Activated T-helper 2 cell treated with anti-CD3 and anti-CD28 coated beads, Interferon-gamma antibody, Interleukin-2, Interleukin-4, amounts not matched to agents 10 μg/mL and 5 μg/mL and 100 μg/mL, durations not matched to agents 14 hours and 24 hours and 36 hours (primary cell): ENCODE measurements at regions not wholly inside any gene's neighbourhood (a gene's known extent, or its start where the extent isn't known, plus 50 kb on each side); places are given as distances from the start of the nearest gene placed in this dataset.
"Not testable (repeated sequence)": the region's sequence is repeated elsewhere in the genome, so short reads cannot be mapped to it uniquely, and the experiment has no call there.

Source experiments
- DNase-seq: peaks from one replicate; pipeline ENCODE4 v3.0.0; 2021; ENCODE audit warnings: low spot score
- H3K27ac Mint-ChIP-seq: one replicate; pipeline ENCODE4 v1.8.0; 2021; ENCODE audit warnings: mixed read lengths
- H3K27me3 Mint-ChIP-seq: one replicate; pipeline ENCODE4 v1.8.0; 2021; ENCODE audit warnings: low read depth, mixed read lengths
- H3K36me3 Mint-ChIP-seq: one replicate; pipeline ENCODE4 v1.8.0; 2021; ENCODE audit warnings: low read depth, mixed read lengths
- H3K4me1 Mint-ChIP-seq: one replicate; pipeline ENCODE4 v1.8.0; 2021; ENCODE audit warnings: low read depth, mixed read lengths
- H3K4me3 Mint-ChIP-seq: one replicate; pipeline ENCODE4 v1.8.0; 2021; ENCODE audit warnings: low read depth, mild to moderate bottlenecking, moderate library complexity, mixed read lengths
- H3K9me3 Mint-ChIP-seq: one replicate; pipeline ENCODE4 v1.8.0; 2021; ENCODE audit warnings: mixed read lengths
- intact Hi-C: fragments of 100-400 bp; cut with micrococcal nuclease; formaldehyde crosslinking; loops from one replicate; pipeline ENCODE4 v1.15.1; 2023

DNA sequence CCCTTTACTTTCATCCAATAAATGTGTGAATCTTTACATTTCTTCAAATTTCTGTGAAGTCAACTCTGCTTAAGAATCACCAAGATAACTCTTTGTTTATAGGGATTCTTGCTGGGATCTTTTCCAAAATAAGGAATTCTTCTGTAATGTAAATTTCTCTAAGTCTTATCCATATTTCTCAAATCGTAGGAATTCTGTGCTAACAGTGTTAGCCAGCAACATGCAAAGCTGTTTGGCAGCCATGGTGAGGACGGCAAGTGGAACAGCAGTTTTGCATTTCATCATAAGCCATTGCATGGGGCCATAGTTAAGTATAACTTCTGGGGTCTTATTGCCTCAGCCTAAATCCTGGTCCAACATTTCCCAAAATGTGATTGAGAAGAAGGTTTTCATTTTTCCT lies 310.5 kb upstream of the PRR16 start:
- Mint-ChIP-seq H3K27ac (no peak overlapping the region), H3K27me3 (no peaks in the 10 kb centered on the region), H3K9me3 (no peaks in the 10 kb centered on the region), H3K4me1 (no peaks in the 10 kb centered on the region), H3K4me3 (no peak overlapping the region), H3K36me3 (no peaks in the 10 kb centered on the region)
- DNase-seq, result no peak
- intact Hi-C loops, result no loop called here

- no peak for DNase-seq
- Mint-ChIP-seq H3K27me3 (no peaks in the 10 kb centered on the region), H3K4me3 (no peak overlapping the region), H3K9me3 (no peaks in the 10 kb centered on the region), H3K36me3 (no peaks in the 10 kb centered on the region), H3K4me1 (no peaks in the 10 kb centered on the region), H3K27ac (no peak overlapping the region)
- intact Hi-C loops, result no loop called here
Observed at GRCh38 chr5:120155873-120156272, 308.2 kb upstream of the PRR16 start.

DNA sequence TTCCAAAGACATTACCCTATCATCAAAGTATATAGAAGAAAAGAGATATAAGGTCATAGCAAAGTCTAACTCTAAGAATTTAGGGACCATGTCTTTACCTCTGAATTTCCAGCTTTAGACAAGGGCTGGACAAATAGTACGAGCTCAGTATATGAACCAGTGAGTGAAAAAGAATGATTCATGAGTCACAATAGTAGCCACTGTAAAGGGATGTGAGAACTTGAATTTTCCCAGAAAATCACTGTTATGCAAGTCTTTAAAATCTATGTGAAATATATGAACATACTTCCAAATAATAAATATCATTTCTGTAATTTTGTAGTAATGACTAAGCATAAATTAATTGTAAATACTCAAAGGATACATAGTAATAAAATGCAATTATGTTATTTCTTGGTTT lies 305.9 kb upstream of the PRR16 start:
- Mint-ChIP-seq H3K27ac (no peak overlapping the region), H3K36me3 (no peaks in the 10 kb centered on the region), H3K27me3 (no peaks in the 10 kb centered on the region), H3K9me3 (no peaks in the 10 kb centered on the region), H3K4me1 (peaks cover 3% of the 10 kb centered on the region), H3K4me3 (no peak overlapping the region)
- no peak for DNase-seq
- intact Hi-C loops, result no loop called here

DNA sequence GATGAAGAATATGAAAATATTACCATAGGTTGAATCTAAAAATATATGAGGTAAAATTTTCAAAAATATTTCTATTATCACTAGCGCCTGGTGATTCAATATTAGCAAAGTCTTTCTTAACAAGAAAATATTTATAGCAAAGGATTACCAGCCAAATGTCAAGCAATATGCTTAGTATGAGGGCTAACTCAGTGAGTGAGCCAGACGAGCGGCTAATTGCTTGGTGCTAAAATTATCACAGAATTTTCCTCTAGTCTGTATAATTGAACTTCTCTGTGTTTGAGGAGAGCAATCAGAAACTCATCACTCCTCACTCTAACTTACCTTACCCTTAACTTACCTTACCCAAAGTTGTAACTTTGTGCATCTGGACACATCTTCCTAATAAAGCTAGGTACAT lies 304.9 kb upstream of the PRR16 start:
- H3K9me3 Mint-ChIP-seq, result no peaks in the 10 kb centered on the region
- no peak overlapping the region for H3K27ac Mint-ChIP-seq

DNA sequence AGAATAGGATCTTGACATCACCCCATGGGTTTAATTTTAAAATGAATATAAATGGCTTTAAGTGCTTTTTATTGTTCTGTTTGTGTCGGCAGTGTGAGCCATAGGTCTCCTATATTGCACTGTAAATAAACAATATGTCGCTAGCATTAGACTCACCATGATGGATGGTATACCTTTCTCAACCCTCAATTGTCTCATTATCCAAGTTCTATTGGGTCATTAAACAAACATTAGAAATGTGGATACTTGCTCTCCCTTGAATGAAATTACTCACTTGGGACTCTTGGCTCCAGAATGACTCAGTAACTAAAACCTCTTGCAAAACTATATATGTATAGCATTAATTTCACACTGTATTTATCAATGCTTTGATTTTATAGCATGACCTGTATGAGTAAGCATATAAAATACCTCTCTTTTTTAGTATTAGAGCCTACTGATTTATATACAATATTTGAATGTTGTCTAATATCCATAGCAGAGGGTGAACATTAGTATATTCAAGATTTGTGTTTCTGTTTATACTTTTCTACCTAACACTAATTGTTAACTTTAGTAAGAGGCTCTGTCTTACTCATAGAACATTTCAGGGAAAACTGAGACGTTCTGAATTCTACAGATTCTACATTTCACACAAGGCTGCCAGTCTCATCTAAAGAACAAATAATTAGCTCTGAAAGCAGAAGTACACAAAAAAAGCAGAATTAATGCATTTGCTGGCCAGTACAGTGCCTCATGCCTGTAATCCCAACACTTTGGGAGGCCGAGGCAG lies 303.8 kb upstream of the PRR16 start:
- DNase-seq, result no peak
- H3K4me3 Mint-ChIP-seq, result no peak overlapping the region
- intact Hi-C loops, result no loop called here
- no peak overlapping the region for H3K27ac Mint-ChIP-seq
- peaks cover 3% of the 10 kb centered on the region for H3K4me1 Mint-ChIP-seq
- H3K36me3 Mint-ChIP-seq, result no peaks in the 10 kb centered on the region
- no peaks in the 10 kb centered on the region for H3K9me3 Mint-ChIP-seq
- no peaks in the 10 kb centered on the region for H3K27me3 Mint-ChIP-seq

More for the DNA sequence above, 304.9 kb upstream of the PRR16 start:
- intact Hi-C loops, result no loop called here
- H3K4me1 Mint-ChIP-seq, result peaks cover 3% of the 10 kb centered on the region
- no peaks in the 10 kb centered on the region for H3K36me3 Mint-ChIP-seq
- no peak overlapping the region for H3K4me3 Mint-ChIP-seq
- H3K27me3 Mint-ChIP-seq, result no peaks in the 10 kb centered on the region
- no peak for DNase-seq

- H3K4me3 Mint-ChIP-seq, result no peak overlapping the region
- H3K27ac Mint-ChIP-seq, result no peak overlapping the region
- H3K9me3 Mint-ChIP-seq, result no peaks in the 10 kb centered on the region
- no peaks in the 10 kb centered on the region for H3K27me3 Mint-ChIP-seq
- H3K36me3 Mint-ChIP-seq, result no peaks in the 10 kb centered on the region
- H3K4me1 Mint-ChIP-seq, result peaks cover 3% of the 10 kb centered on the region
- intact Hi-C loops, result no loop called here
- no peak for DNase-seq
Observed at GRCh38 chr5:120162321-120162720, 301.8 kb upstream of the PRR16 start.

GRCh38 chr5:120164037-120164436 lies 300.1 kb upstream of the PRR16 start:
- Mint-ChIP-seq H3K27me3 (no peaks in the 10 kb centered on the region), H3K4me3 (no peak overlapping the region), H3K27ac (no peak overlapping the region), H3K4me1 (peaks cover 3% of the 10 kb centered on the region), H3K36me3 (no peaks in the 10 kb centered on the region), H3K9me3 (no peaks in the 10 kb centered on the region)
- intact Hi-C loops, result no loop called here
- DNase-seq, result no peak

GRCh38 chr5:120164986-120165385 lies 299.1 kb upstream of the PRR16 start:
- Mint-ChIP-seq H3K27me3 (no peaks in the 10 kb centered on the region), H3K36me3 (no peaks in the 10 kb centered on the region), H3K27ac (no peak overlapping the region), H3K4me1 (peaks cover 3% of the 10 kb centered on the region), H3K9me3 (no peaks in the 10 kb centered on the region), H3K4me3 (no peak overlapping the region)
- intact Hi-C loops, result no loop called here
- no peak for DNase-seq

DNA sequence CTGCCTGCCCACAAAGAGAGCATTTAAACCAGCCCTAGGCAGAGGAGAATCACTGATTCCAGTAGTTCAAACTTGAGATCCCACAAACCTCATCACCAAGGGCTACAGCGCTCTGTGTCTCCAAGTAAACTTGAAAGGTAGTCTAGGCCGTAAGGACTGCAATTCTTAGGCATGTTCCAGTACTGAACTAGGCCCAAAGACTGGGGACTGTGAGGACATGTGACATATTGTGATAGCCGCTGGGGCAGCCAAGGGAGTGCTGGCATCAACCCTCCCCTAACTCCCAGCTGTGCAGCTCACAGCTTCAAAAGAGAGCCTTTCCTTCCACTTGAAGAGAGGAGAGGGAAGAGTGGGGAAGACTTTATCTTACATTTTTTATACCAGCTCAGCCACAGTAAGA lies 291.0 kb upstream of the PRR16 start:
- no peak for DNase-seq
- H3K36me3 Mint-ChIP-seq, result no peaks in the 10 kb centered on the region
- H3K9me3 Mint-ChIP-seq, result no peaks in the 10 kb centered on the region
- no peaks in the 10 kb centered on the region for H3K27me3 Mint-ChIP-seq
- H3K4me1 Mint-ChIP-seq, result no peaks in the 10 kb centered on the region
- intact Hi-C loops, result no loop called here
- no peak overlapping the region for H3K27ac Mint-ChIP-seq
- H3K4me3 Mint-ChIP-seq, result no peak overlapping the region

DNA sequence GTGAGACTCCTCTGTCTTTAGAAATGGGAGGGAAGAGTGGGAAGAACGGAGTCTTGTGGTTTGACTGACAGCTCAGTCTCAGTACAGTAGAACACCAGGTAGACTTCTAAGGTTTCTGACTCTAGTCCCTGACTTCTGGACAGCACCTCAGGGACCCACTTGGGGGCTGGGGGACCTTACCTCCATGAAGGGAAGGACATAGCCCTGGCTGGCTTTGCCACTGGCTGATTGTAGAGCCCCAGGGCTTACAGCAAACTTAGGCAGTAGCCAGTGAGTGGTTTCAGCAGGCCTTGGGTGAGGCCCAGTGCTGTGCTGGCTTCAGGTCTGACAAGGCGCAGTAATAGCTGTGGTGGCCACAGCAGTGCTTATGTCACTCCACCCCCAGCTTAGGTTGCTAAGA lies 290.0 kb upstream of the PRR16 start:
- Mint-ChIP-seq H3K9me3 (no peaks in the 10 kb centered on the region), H3K36me3 (no peaks in the 10 kb centered on the region), H3K27me3 (no peaks in the 10 kb centered on the region), H3K27ac (no peak overlapping the region), H3K4me3 (no peak overlapping the region), H3K4me1 (no peaks in the 10 kb centered on the region)
- intact Hi-C loops, result no loop called here
- no peak for DNase-seq

DNA sequence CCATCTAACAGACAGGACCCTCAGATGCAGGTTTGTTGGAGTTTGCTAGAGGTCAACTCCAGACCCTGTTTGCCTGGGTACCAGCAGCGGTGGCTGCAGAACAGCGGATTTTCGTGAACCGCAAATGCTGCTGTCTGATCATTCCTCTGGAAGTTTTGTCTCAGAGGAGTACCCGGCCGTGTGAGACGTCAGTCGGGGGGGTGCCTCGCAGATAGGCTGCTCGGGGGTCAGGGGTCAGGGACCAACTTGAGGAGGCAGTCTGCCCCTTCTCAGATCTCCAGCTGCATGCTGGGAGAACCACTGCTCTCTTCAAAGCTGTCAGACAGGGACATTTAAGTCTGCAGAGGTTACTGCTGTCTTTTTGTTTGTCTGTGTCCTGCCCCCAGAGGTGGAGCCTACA lies 282.9 kb upstream of the PRR16 start:
- H3K36me3 Mint-ChIP-seq, H3K4me1 Mint-ChIP-seq, DNase-seq, H3K27me3 Mint-ChIP-seq, H3K27ac Mint-ChIP-seq, H3K9me3 Mint-ChIP-seq, H3K4me3 Mint-ChIP-seq, intact Hi-C loops: not testable (repeated sequence)

GRCh38 chr5:120194650-120195049 lies 269.4 kb upstream of the PRR16 start:
- H3K9me3 Mint-ChIP-seq, intact Hi-C loops, H3K4me1 Mint-ChIP-seq, H3K27ac Mint-ChIP-seq, H3K4me3 Mint-ChIP-seq, DNase-seq, H3K36me3 Mint-ChIP-seq, H3K27me3 Mint-ChIP-seq: not testable (repeated sequence)

GRCh38 chr5:120199559-120199958 lies 264.5 kb upstream of the PRR16 start:
- Mint-ChIP-seq H3K4me3 (no peak overlapping the region), H3K27me3 (no peaks in the 10 kb centered on the region), H3K4me1 (no peaks in the 10 kb centered on the region), H3K36me3 (no peaks in the 10 kb centered on the region), H3K27ac (no peak overlapping the region), H3K9me3 (no peaks in the 10 kb centered on the region)
- no peak for DNase-seq
- intact Hi-C loops, result no loop called here

DNA sequence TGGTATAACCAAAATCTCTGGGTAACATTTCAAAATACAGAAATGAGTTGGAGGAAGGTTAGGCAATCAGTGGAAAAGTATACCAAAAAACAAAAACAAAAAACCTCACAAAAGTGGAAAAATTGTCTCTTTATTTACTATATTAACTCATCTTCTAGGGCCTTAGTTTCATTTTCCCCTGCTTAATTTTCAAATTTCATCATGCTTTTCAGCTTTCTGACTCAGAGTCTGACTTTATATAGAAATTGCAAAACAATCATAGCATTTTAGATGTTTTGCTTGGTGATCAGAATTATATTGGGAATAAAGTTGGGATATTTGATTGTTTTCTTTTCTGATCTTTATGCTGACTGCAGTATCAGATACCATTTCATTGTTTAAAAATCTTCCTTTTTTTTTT lies 257.0 kb upstream of the PRR16 start:
- no peaks in the 10 kb centered on the region for H3K36me3 Mint-ChIP-seq
- H3K27ac Mint-ChIP-seq, result no peak overlapping the region
- H3K4me3 Mint-ChIP-seq, result no peak overlapping the region
- no peaks in the 10 kb centered on the region for H3K4me1 Mint-ChIP-seq
- H3K27me3 Mint-ChIP-seq, result no peaks in the 10 kb centered on the region
- no peak for DNase-seq
- H3K9me3 Mint-ChIP-seq, result no peaks in the 10 kb centered on the region
- intact Hi-C loops, result no loop called here
